ENCODE measurements at regions not wholly inside any gene's neighbourhood (a gene's known extent, or its start where the extent isn't known, plus 50 kb on each side); places are given as distances from the start of the nearest gene placed in this dataset.
"Not testable (repeated sequence)": the region's sequence is repeated elsewhere in the genome, so short reads cannot be mapped to it uniquely, and the experiment has no call there.

GRCh38 chr1:29801003-29801402 is 564.7 kb downstream of the PTPRU start:
- H3K4me3 ChIP-seq (ENCODE audit: low read depth, low read length), result no peak overlapping the region

GRCh38 chr1:29800522-29800956 is 564.2 kb downstream of the PTPRU start:
- H3K4me3 ChIP-seq (ENCODE audit: low read depth, low read length), result no peak overlapping the region

- no peak overlapping the region for H3K4me3 ChIP-seq (ENCODE audit: low read depth, low read length)
Observed at GRCh38 chr1:29800120-29800519, 563.8 kb downstream of the PTPRU start.

GRCh38 chr1:29798699-29799566 is 562.6 kb downstream of the PTPRU start:
- H3K4me3 ChIP-seq (ENCODE audit: low read depth, low read length), result no peak overlapping the region

GRCh38 chr1:29797125-29797524 is 560.8 kb downstream of the PTPRU start:
- H3K4me3 ChIP-seq (ENCODE audit: low read depth, low read length), result not testable (repeated sequence)

- H3K4me3 ChIP-seq (ENCODE audit: low read depth, low read length), result not testable (repeated sequence)
Observed at GRCh38 chr1:29795965-29796364, 559.6 kb downstream of the PTPRU start.

GRCh38 chr1:29793653-29794348 is 557.5 kb downstream of the PTPRU start:
- H3K4me3 ChIP-seq (ENCODE audit: low read depth, low read length), result no peak overlapping the region

GRCh38 chr1:29793101-29793546 is 556.8 kb downstream of the PTPRU start:
- H3K4me3 ChIP-seq (ENCODE audit: low read depth, low read length), result no peak overlapping the region

- no peak overlapping the region for H3K4me3 ChIP-seq (ENCODE audit: low read depth, low read length)
Observed at GRCh38 chr1:29789910-29790247, 553.6 kb downstream of the PTPRU start.

GRCh38 chr1:29789221-29789909 is 553.0 kb downstream of the PTPRU start:
- H3K4me3 ChIP-seq (ENCODE audit: low read depth, low read length), result no peak overlapping the region

GRCh38 chr1:29786791-29787732 is 550.7 kb downstream of the PTPRU start:
- no peak overlapping the region for H3K4me3 ChIP-seq (ENCODE audit: low read depth, low read length)

- no peak overlapping the region for H3K4me3 ChIP-seq (ENCODE audit: low read depth, low read length)
Observed at GRCh38 chr1:29786195-29786594, 549.9 kb downstream of the PTPRU start.

- H3K4me3 ChIP-seq (ENCODE audit: low read depth, low read length), result no peak overlapping the region
Observed at GRCh38 chr1:29785554-29785953, 549.2 kb downstream of the PTPRU start.

GRCh38 chr1:29785137-29785527 is 548.8 kb downstream of the PTPRU start:
- no peak overlapping the region for H3K4me3 ChIP-seq (ENCODE audit: low read depth, low read length)

- no peak overlapping the region for H3K4me3 ChIP-seq (ENCODE audit: low read depth, low read length)
Observed at GRCh38 chr1:29784276-29785136, 548.2 kb downstream of the PTPRU start.

- H3K4me3 ChIP-seq (ENCODE audit: low read depth, low read length), result no peak overlapping the region
Observed at GRCh38 chr1:29783508-29784275, 547.4 kb downstream of the PTPRU start.

GRCh38 chr1:29782846-29783507 is 546.7 kb downstream of the PTPRU start:
- no peak overlapping the region for H3K4me3 ChIP-seq (ENCODE audit: low read depth, low read length)

GRCh38 chr1:29779146-29779545 is 542.8 kb downstream of the PTPRU start:
- H3K4me3 ChIP-seq (ENCODE audit: low read depth, low read length), result no peak overlapping the region

All from iPS-11a (cell line).